Stimulated activated CD8-positive, alpha-beta memory T cell treated with anti-CD3 and anti-CD28 coated beads, Interleukin-7, amount 100 ng/mL, for 48 hours (primary cell): ENCODE measurements at regions not wholly inside any gene's neighbourhood (a gene's known extent, or its start where the extent isn't known, plus 50 kb on each side); places are given as distances from the start of the nearest gene placed in this dataset.
"Not testable (repeated sequence)": the region's sequence is repeated elsewhere in the genome, so short reads cannot be mapped to it uniquely, and the experiment has no call there.

Source experiments
- DNase-seq, 2 donors: peaks; one replicate each; pipeline ENCODE4 v3.0.0-alpha.2; 2020; ENCODE audit warnings: low read depth in 1 of 2; ENCODE audit errors: extremely low read depth in 1 of 2

DNA sequence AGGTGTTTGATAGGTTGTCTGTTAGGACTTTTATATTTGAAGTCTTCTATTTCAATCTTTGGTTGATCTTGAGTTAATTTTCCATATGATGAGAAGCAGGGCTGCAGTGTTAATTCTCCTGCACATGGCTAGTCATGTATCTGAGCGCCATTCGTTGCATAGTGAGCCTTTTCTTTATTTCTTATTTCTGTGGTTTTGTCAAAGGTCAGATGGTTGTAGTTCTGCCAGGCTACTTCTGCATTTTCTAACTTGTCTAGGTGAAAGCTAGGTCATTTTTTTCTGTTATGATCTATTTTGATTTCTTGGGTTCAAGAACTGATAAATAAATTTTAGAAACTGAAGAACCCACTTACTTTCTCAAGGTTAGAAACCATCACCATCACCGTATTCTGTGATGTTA, 56.7 kb downstream of the CCDC74A start:
- no peak for DNase-seq

DNA sequence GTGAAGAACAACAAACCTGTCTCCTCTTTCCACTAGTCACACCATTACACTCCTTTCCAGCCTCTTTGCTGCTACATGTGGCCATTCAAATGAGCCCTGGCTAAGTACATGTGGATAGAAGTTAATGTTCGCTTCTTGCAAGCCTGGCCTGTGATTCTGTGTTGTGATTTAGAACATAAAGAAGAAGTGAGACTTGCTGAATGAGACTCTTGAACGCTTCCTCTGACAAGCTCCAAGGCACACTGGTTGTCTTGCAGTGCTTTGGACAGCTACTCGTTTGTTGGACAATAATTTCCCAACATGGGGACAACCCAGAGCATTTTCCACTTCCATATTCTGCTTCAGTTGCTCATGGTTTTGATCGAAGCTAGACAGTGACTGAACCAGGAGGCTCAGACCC, 57.3 kb downstream of the CCDC74A start:
- no peak for DNase-seq

DNA sequence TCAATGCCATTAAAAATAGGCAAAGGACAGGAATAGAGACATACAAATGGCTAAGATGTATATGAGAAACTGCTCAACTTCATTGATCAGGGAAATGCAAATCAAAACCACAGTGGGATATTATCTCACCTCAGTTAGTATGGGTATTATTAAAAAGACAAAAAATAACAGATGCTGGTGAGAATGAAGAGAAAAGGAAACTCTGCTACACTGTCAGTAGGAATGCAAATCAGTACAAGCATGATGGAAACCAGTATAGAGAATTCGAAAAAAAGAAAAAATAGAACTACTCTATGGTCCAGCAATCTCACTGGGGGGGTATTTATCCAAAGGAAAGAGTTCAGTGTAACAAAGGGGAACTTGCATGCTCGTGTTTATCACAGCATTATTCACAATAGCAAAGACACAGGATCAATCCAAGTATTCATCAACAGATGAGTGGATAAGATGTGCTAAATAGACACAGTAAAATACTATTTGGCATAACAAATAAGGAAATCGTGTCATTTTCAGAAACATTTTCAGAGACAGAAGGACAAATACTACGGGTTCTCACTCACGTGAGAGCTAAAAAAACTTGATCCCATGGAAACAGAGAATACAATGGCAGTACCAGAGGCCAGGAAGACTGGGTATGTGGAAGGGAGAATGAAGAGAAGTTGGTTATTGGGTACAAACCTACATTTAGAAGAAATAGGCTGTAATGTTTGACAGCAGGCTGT, 60.6 kb downstream of the CCDC74A start:
- no peak for DNase-seq

DNA sequence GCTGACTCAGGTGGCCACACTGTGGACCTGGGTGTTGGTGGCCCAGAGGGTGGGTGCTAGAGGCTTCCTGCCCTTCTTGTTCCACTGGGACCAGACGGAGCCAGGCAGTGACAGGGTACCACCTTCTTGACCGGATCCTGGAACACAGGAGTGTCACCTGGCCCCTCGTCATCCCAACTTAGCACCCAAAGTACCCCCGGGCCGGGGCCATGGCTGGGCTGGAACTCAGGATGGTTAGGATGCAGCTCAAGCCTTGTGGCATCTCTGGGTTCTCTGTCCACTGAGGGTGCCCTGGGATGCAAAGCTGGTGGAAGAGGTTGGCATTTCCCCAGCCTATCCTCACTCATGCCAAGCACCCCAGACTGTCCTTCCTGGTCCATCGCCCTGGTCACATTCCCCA, 61.4 kb downstream of the CCDC74A start:
- DNase-seq: not testable (repeated sequence)

DNA sequence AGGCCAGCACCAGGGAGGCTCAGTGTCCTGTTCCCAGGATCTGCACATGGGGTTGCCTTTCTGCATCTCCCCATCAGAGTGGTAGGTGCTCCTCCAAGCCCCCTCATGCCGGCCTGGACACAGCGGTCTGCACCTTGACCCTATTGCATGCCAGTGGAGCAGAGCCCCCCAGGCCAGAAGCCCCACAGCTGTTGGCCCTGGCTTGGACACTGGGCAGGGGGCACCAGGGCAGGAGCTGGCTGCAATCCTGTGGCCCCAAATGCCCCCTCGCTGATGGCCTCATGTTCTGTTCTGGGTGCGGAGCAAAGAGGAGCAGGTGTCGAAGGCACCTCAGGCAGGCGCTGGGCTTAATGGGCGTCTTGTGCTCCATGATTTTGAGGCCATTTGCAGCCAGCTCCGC, 62.7 kb downstream of the CCDC74A start:
- no peak for DNase-seq

DNA sequence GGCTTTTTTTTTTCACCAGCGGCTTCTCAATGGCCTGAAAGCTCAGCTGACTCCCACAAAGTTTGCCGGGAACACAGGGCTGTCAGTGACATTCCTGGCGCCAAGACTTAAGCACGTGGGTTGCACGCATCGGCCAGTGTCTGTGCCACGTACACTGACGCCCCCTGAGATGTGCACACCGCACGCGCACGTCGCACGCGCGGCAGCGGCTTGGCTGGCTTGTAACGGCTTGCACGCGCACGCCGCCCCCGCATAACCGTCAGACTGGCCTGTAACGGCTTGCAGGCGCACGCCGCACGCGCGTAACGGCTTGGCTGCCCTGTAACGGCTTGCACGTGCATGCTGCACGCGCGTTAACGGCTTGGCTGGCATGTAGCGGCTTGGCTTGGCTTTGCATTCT, 63.2 kb downstream of the CCDC74A start:
- no peak for DNase-seq

DNA sequence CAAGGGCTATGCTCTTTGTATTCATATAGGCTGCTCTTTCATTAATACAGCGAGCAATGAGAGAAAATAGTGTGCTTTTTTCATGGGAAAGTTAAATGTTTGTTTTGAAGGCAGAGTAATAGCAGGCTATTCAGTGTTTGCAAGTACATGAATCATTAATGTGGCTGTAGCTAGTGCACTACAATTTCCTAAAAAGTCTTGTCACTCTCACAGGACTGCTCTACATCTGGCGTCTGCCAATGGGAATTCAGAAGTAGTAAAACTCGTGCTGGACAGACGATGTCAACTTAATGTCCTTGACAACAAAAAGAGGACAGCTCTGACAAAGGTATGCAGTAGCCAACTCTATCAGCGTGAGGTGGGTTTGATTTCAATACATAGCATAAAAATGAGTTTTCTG, 68.9 kb downstream of the CCDC74A start:
- not testable (repeated sequence) for DNase-seq

DNA sequence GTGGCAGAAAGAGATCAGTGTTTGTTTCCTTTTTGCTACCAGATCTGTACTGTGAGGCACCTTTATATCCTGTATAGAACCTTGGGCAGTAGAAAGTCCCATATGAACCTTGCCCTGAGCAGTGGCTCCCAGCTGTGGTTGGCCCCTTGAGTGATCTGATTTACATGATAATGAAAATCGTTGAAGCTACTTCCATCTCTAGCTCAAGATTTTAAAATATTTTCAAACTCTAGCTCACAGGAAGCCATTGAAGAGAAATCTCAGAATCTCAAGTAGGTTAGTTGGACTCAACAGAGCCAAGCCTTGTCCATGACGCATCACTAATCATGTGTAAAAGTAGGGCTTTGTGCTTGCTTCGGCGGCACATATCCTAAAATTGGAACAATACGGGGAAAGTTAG, 74.8 kb downstream of the CCDC74A start:
- DNase-seq: not testable (repeated sequence)

DNA sequence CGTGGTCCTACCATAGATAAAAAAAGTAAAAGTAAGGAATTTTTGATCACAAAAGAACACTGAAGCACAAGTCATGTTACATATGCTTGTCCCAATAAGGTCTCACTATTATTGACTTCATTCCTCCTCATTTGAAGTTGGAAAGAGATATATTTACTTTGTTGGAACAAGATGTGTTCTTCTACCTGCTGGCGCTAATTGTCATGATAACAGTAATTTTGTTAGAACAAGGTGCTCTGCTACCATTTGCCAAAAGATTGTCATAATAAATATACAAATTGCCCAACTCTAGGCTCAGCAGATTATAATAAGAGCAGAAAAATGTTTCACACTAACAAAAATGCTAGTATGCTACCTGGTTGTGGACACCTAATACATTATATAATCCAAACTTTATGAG, 77.0 kb downstream of the CCDC74A start:
- not testable (repeated sequence) for DNase-seq

DNA sequence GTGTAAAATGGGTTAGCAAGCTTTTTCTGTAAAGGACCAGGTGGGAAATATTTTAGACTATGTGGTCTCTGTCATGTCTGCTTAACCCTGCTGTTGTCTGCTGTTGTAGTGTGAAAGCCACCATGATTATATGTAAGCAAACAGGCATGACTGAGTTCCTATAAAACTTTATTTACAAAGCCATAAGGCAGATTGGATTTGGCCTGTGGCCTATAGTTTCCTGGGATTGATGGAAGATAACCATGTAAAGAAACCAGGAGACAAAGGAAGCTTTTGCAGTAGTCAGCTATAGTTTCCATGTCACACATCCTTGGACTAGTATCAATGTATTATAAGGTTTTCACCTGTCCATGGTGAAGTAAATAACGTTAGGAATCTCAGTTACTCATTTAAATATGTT, 78.7 kb downstream of the CCDC74A start:
- DNase-seq: not testable (repeated sequence)

DNA sequence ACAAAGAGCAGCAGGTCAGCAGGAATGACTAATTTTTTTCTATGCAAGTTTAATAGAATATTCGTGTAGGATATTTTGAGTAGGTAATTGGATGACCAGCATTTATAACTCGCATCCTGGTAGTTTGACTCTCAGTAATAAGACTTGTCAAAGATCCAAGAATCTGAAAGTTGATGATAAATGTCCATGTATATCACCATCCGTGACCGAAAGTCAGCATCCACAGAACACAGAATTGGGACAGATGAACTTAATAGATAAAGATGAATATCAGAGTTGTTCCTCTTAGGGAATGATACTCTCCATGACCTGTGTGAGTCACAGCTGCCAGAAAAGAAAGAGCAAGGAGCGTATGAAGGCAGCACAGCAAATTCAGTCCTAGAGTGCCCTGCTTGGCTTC, 79.4 kb downstream of the CCDC74A start:
- DNase-seq: not testable (repeated sequence)

DNA sequence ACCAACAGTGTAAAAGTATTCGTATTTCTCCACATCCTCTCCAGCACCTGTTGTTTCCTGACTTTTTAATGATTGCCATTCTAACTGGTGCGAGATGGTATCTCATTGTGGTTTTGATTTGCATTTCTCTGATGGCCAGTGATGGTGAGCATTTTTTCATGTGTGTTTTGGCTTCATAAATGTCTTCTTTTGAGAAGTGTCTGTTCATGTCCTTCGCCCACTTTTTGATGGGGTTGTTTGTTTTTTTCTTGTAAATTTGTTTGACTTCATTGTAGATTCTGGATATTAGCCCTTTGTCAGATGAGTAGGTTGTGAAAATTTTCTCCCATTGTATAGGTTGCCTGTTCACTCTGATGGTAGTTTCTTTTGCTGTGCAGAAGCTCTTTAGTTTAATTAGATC, 86.9 kb downstream of the CCDC74A start:
- DNase-seq: not testable (repeated sequence)

DNA sequence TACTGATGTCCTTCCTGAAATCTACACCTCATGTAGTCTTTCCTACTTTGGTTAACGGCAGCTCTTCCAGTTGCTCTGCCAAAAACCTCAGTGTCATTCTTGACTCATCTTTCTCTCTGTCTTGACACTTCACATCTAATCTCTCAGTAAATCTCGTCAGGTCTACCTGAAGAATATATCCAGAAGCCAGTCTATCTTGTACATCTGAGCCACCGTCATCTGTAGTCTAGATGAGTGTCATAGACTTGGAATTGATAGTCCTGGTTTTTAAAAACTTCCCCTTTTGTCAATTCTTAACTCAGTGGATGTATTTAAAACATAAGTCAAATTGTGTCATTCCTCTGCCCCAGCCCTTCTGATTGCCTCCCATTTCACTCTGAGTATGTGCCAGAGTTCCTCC, 90.6 kb downstream of the CCDC74A start:
- DNase-seq: not testable (repeated sequence)

DNA sequence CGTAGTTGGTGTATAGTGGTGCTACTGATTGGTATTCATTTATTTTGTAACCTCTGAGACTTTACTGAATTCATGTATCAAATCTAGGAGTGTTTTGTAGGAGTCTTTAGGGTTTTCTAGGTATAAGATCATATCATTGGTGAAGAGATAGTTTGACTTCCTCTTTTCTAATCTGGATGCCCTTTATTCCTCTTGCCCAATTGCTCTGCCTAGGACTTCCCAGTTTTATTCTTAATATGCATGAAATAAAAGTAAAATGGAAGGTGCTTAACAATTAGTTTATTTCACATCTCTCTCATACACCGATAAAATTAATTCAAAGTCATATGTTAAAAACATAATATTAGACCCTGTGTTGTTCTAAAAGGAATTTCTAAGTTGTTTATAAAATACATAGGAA, 95.2 kb downstream of the CCDC74A start:
- DNase-seq: not testable (repeated sequence)

DNA sequence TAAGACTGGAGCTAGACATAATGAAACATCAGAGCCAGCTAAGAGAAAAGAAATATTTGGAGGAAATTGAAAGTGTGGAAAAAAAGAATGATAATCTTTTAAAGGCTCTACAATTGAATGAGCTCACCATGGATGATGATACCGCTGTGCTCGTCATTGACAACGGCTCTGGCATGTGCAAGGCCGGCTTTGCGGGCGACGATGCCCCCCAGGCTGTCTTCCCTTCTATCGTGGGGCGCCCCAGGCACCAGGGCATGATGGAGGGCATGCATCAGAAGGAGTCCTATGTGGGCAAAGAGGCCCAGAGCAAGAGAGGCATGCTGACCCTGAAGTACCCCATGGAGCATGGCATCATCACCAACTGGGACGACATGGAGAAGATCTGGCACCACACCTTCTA, 98.3 kb downstream of the CCDC74A start:
- DNase-seq: not testable (repeated sequence)

DNA sequence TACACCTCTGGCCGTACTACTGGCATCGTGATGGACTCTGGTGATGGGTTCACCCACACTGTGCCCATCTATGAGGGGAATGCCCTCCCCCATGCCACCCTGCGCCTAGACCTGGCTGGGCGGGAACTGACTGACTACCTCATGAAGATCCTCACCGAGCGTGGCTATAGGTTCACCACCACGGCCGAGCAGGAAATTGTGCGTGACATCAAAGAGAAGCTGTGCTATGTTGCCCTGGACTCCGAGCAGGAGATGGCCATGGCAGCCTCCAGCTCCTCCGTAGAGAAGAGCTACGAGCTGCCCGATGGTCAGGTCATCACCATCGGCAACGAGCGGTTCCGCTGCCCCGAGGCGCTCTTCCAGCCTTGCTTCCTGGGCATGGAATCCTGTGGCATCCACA, 98.9 kb downstream of the CCDC74A start:
- DNase-seq: not testable (repeated sequence)

DNA sequence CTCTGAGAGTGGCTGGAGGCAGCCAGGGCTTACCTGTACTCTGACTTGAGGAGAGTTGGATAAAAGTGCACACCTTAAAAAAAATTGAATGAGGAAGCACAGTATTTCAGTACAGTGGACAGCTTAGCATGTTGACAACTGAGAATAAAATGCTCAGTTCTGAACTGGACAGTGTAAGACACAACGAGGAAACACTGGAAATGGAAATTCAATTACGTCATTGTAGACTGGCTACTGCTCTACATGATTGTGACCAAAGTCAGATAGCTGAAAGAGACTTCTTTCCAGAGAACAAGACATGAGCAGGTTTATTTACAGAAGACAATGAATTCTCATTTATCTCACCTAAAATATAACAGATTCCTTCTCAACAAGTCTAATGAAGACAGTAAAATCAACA, 100.1 kb downstream of the CCDC74A start:
- DNase-seq: not testable (repeated sequence)

DNA sequence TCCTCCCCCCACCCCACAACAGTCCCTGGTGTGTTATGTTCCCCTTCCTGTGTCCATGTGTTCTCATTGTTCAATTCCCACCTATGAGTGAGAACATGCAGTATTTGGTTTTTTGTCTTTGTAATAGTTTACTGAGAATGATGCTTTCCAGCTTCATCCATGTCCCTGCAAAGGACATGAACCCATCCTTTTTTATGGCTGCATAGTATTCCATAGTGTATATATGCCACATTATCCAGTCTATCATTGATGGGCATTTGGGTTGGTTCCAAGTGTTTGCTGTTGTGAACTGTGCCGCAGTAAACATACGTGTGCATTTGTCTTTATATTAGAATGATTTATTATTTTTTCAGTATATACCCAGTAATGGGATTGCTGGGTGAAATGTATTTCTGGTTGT, 104.0 kb downstream of the CCDC74A start:
- not testable (repeated sequence) for DNase-seq

DNA sequence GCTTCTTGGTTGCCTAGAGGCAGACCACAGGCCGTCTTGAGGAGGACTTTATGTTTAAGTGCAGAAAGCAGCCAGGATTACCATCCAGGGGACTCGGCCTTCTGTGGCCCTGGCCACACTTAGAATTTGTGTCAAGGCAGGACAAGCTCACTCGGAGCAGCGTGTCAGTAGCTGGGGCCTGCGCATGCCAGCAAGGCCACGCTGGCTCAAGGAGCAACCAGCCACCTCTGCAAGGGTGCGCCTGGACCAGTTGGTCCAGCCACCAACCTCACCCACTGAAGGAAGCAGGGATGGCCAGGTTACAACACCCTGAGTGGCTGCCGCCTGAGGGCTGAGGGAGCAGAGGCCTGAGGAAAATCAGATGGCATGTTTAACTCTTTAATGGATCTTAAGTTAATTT, 105.7 kb downstream of the CCDC74A start:
- DNase-seq: not testable (repeated sequence)

DNA sequence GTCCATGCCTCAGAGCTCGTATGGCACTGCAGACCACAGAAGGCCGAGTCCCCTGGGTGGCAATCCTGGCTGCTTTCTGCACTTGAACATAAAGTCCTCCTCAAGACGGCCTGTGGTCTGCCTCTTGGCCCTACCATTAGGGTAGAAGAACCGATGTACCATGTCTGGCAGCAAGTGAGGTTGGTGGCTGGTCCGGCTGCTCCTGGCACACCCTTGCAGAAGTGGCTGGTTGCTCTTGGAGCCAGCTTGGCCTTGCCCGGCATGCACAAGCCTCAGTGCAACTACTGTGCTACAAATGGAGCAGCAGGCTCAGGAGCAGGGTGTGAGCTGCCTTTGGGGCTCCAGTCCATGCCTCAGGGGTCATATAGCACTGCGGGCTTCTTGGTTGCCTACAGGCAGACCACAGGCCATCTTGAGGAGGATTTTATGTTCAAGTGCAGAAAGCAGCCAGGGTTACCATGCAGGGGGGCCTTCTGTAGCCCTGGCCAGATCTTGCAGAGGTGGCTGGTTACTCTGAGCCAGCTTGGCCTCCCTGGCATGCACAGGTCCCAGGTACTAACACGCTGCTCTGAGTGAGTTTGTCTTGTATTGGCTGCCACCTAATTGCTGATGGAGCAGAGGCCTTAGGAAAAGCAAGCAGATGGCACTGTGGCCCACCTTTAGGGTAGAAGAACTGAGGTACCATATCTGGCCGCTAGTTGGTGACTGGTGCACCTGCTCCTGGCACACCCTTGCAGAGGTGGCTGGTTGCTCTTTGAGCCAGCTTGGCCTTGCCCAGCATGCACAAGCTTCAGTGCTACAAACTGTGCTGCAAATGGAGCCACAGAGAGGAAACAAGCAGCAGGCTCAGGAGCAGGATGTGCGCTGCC, 106.4 kb downstream of the CCDC74A start:
- not testable (repeated sequence) for DNase-seq

DNA sequence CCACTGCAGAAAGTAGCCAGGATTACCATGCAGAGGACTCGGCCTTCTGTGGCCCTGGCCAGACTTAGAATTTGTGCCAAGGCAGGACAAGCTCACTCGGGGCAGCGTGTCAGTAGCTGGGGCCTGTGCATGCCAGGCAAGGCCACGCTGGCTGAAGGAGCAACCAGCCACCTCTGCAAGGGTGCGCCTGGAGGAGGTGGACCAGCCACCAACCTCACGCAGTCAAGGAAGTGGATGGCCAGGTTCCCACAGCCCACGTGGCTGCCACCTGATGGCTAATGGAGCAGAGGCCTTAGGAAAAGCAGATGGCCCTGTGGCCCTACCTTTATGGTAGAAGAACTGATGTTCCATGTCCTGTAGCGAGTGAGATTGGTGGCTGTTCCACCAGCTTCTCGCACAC, 107.9 kb downstream of the CCDC74A start:
- DNase-seq: no peak

DNA sequence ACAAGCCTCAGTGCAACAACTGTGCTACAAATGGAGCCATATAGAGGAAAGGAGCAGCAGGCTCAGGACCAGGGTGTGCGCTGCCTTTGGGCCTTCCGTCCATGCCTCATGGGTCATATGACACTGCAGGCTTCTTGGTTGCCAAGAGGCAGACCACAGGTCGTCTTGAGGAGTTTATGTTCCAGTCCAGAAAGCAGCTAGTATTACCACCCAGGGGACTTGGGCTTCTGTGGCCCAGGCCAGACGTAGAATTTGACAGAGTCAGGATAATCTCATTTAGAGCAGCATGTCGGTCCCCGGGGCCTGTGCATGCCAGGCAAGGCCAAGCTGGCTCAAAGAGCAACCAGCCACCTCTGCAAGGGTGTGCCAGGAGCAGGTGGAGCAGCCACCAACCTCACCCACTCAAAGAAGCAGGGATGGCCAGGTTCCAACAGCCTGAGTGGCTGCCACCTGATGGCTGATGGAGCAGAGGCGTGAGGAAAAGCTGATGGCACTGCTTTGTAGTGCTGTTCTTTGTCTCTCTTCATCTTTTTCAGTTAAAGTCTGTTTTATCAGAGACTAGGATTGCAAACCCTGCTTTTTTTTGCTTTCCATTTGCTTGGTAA, 109.1 kb downstream of the CCDC74A start:
- DNase-seq: not testable (repeated sequence)
